Hepatocyte (in vitro differentiated cells): ENCODE measurements at regions not wholly inside any gene's neighbourhood (a gene's known extent, or its start where the extent isn't known, plus 50 kb on each side); places are given as distances from the start of the nearest gene placed in this dataset.

Experiments
- CTCF ChIP-seq: fragments of 200-600 bp; sonication (generic); IDR thresholded peaks from 2 replicates; pipeline ENCODE4 v1.5.1; 2016; ENCODE audit warnings: antibody characterized with exemption, mild to moderate bottlenecking; ENCODE audit not compliant: poor library complexity
- EZH2 ChIP-seq: fragments of 200-600 bp; sonication (generic); IDR thresholded peaks from 2 replicates; pipeline ENCODE4 v1.6.1; 2016; ENCODE audit warnings: antibody characterized with exemption, mild to moderate bottlenecking, borderline replicate concordance
- EZH2phosphoT487 ChIP-seq: fragments of 200-600 bp; sonication (generic); IDR thresholded peaks from one replicate; pipeline ENCODE4 v1.6.1; 2018; ENCODE audit warnings: antibody characterized with exemption, mild to moderate bottlenecking, low read depth, moderate library complexity; ENCODE audit not compliant: unreplicated experiment, severe bottlenecking

DNA sequence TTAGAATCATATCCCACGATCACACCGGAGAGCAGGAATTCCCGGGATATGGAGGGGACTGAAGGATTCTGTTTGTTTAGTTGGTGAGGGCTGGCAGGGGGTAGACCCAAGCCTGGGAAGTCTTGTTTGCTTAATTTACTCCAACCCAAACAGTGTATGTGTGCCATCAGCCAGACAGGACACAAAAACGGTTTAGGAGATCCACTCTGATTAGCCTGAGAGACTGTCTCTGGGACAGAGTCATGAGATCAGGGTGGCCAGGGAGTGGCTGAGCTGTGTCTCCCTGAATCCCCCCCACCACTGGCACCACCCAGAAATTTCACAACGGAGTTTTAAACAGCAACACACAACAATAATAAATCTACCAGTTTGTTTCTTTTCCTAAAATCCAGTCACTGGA lies 127.0 kb downstream of the RBFOX3 start:
- TF ChIP-seq CTCF (no peak), EZH2 (no peak), EZH2phosphoT487 (no peak)
